ENCODE measurements at regions not wholly inside any gene's neighbourhood (a gene's known extent, or its start where the extent isn't known, plus 50 kb on each side); places are given as distances from the start of the nearest gene placed in this dataset.

DNA sequence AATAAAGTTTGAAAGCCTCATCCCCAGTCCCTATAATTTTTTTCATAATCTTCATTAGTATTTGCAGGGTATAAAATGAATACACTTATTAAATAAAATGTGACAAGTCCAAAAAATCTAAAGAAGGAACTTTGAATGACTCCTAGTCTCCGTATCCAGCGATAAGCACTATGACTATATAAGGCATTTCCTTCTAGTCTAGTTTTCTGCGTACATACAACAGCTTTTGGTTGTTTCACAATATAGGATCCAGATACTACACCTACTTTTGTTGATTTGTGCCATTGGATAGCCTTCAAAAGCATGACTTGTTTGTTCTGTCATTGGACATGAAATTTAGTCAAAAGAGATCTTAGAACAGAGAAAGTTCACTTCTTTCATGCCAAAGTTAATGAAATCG is 133.3 kb upstream of the PWP1 start:
- TF ChIP-seq HDGF (IDR thresholded peaks at IDR 0.05; ENCODE audit: borderline replicate concordance) (no peak), TARDBP (IDR thresholded peaks at IDR 0.05) (no peak), BHLHE40 (IDR thresholded peaks at IDR 0.05; ENCODE audit: borderline replicate concordance) (no peak), FOXM1 (IDR thresholded peaks at IDR 0.05; ENCODE audit: borderline replicate concordance) (no peak), SUZ12 (IDR thresholded peaks at IDR 0.05) (no peak), NFRKB (IDR thresholded peaks at IDR 0.05) (no peak), SP1 (IDR thresholded peaks at IDR 0.05) (no peak), ARNT (IDR thresholded peaks at IDR 0.05) (no peak), ELF4 (IDR thresholded peaks at IDR 0.05) (no peak), FOXA1 (IDR thresholded peaks at IDR 0.05) (no peak), FOXK2 (IDR thresholded peaks at IDR 0.05) (no peak)
